ENCODE measurements at regions not wholly inside any gene's neighbourhood (a gene's known extent, or its start where the extent isn't known, plus 50 kb on each side); places are given as distances from the start of the nearest gene placed in this dataset.

- TF ChIP-seq POLR2A (IDR thresholded peaks at IDR 0.05; ENCODE audit: low read length) (no peak), GATA1 (IDR thresholded peaks at IDR 0.05; ENCODE audit: low read depth, low read length) (no peak)
Observed at GRCh38 chr5:138651767-138652117, 76.5 kb upstream of the HSPA9 start.

Measured in erythroblast (primary cell).